CD4-positive, alpha-beta T cell treated with Interleukin-17A for 4 hours (primary cell): ENCODE measurements at regions not wholly inside any gene's neighbourhood (a gene's known extent, or its start where the extent isn't known, plus 50 kb on each side); places are given as distances from the start of the nearest gene placed in this dataset.
"Not testable (repeated sequence)": the region's sequence is repeated elsewhere in the genome, so short reads cannot be mapped to it uniquely, and the experiment has no call there.

Source experiments
- DNase-seq: peaks from one replicate; pipeline ENCODE4 v3.0.0-alpha.2; 2020; ENCODE audit warnings: mixed read lengths

DNA sequence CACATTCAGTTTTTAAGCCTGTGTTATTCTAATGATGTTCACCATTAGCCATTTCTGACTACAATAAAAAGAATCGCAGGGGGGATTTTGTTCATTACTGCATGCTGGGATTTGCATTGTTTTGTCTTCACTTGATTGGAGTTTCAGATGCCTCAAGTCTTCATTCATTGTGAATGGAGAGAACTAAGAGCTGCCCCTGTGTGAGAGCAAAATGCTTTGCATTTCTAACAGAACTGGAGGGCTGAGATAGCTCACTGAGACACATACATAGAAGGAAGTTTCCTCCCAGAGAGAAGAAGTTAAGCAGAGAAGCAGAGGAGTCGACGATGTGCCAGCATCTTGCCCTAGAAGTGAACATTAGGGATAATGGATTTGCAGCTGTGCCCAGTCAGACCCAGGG lies 113.5 kb upstream of the GATB start:
- no peak for DNase-seq

DNA sequence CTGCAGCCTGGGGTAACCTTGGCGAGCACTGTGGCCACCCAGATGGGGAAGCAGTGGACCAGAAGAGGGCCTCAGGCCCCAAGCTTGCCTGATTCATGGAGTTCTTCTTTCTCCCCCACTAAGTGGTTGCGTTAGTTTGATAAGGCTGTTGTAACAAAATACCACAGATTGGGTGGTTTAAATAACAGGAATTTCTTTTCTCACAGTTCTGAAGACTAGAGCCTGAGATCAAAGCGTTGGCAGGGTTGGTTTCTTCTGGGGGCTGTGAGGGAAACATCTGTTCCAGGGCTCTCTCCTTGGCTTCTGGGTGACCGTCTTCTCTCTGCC lies 105.7 kb upstream of the GATB start:
- DNase-seq = no peak

DNA sequence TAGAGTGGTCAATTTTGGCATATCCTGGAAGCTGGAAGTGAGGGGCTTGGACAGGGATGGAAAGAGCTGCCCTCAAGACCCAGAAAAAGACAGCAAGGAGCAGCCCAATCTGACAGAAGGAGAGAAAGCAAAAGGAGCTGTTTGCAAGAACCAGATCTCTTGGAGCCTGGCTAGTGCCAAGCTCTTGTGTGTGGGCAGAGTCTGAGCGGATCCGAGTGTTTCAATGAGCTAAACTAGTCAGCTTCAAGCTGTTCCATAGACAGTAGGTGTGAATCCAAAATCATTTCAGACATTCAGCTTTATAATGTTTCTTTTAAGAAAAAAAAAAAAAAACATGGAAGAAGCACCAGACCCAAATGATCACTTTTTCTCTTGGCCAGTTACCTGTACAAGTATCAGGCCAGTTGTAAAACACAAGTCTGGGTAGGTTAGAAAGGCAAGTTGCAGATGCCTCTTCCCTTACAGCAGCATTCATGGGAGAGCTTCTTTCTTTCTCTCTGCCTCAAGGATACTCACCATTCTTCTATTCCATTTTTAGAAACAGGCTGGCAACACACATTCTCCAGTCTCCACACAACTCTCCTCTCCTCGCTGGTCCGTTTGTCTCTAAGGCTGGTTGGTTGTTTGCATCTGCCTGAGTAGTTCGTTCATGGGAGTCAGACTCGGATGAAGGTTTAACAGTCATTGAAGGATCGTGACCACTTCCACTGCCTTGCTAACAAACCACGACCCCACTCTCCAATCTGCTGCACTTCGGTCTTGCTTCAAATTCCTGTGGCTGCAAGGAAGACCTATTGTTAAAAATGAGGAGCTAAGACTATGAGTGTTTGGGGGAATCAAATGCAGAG lies 105.2 kb upstream of the GATB start:
- DNase-seq = no peak

DNA sequence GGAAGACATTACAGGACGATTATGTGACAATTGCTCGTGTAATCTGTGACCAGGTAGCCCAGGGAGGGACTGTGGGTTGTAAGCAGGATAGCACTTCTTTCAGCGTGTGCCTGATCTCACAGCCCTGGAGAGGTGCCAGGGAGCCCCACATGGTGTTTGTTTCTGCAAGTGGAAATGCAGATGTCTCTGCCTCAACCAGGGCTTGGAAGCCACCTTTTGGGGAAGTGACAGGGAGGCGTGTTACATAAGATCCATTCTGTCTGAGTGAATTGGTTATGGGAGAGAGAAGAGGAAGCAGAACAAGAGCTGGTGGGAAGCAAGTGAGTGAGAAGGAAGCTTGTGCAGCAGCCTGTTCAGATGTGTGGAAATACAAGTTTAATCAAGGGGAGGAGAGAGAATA lies 104.5 kb upstream of the GATB start:
- no peak for DNase-seq

DNA sequence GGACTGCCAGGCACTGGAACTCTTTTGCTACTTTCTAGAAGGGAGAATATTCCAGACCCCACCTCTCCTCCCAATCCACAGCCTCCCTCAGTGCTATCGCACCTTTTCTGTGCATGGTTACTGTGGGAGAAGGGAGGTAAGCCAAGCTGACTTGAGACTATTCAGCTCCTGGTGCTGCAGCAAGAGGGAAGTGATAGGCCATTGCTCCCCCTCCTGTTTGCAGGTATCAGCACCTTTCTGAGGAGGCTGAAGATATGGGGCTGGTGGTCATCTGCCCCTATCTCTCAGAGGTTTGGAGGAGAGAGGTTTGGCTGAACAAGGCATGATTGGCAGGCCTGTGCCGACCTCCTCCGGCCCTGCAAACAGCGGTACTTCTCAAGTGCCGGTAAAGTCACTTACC lies 103.3 kb upstream of the GATB start:
- DNase-seq = no peak

DNA sequence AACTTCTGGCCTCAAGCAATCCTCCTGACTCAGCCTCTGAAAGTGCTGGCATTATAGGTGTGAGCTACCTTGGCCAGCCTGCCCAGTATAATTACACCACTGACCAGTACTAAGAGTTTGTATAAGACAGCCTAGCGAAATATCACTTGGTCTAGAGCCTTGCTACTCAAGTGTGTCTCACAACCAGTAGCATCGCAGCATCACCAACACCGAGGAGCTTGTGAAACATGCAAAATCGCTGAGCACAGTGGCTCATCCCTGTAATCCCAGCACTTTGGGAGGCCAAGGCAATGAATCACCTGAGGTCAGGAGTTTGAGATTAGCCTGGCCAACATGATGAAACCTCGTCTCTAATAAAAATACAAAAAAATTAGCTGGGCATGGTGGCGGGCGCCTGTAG lies 102.0 kb upstream of the GATB start:
- no peak for DNase-seq

DNA sequence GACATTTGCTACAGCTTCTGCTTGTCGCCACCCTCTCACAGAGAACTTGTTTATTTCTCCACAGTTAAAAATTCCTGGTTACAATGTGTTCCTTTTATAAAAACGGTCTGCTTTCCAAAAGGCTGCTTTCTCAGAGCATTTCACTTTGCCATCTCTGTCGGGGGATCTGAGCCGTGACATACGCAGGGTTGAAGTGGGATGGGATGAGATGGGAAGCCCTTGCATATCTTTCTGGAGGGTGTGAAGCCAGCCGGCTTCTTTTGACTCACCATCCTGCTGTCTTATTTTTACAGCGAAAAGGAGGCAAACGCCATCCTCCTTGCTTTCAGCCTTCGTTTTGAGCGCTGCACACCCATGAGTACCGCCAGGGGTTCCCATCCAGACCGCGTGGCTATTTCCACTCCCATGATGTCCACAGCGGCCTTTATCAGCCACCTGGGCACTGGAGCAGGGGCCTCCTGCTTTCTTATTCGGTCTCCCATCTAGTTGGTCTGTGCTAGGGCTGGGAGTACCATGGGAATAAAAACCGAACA lies 99.8 kb upstream of the GATB start:
- no peak for DNase-seq

DNA sequence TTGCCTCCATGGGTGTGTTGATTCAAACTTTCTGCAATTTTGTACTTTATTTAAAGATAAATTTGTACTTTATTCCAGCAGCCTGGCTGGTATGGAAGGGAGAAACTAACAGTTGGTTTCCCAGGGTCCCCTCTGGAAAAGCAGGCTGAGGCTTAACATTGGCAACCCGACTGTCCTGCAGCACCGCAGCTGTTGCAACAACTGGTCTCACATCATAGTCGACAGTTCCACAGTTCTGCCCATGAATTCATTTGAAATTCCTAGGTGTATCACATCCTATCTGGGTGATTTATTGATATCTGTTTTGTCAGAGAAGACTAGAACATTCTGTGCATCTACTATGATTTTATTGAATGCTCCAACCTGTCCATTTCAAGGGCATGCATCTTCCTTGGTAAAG lies 98.8 kb upstream of the GATB start:
- no peak for DNase-seq

DNA sequence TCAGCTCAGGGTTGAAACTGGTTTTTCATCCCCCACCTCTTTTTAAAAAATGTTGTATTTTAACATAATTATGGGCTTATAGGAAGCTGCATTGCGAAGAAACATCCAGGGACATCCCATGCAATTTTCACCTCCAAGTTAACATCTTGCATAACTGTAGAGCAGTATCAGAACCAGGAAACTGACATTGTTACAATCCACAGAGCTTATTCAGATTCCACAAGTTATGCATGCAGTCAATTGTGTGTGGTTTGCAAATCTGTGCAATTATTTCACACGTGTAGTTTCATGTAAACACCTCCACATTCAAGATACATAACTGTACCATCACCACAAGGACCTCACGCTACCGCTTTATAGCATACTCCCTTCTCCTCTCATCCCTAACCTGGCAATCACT lies 97.5 kb upstream of the GATB start:
- DNase-seq = no peak

DNA sequence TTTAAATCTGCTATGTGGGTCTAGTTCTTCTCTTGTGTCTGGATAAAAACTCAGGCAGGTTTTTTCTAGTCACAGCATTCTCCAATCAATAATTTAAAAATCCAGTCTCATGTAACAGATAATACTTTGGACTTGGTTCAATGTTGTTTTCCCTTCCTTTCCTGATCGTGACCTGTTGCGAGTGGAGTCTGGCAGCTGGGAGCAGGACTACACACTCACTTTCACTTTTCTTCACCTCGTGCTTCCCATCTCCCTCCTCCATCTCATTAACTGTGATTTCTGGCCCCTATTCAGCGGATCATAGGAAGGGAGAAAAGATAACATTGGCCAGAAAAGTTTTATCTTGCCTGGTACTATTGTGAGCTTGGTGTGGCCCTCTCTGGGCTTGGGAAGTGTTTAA lies 96.6 kb upstream of the GATB start:
- no peak for DNase-seq

DNA sequence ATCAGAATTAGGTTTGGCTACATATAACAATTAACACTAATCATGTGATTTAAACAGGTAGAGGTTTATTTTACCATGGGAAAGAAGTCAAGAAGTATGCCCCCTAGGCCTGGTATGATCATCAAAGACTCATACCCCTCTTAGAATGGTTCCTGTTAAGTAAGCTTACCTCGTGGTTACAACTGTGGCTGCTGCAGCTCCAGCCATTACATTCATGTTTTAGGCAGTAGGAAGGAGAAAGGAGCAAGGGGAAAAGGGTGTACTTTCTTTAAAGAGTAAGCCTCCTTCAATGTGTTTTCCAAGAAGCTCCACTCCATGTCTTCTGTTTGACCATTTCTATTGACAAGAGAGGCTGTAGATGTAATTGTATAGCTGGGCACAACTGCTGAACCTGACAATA lies 94.9 kb upstream of the GATB start:
- no peak for DNase-seq

DNA sequence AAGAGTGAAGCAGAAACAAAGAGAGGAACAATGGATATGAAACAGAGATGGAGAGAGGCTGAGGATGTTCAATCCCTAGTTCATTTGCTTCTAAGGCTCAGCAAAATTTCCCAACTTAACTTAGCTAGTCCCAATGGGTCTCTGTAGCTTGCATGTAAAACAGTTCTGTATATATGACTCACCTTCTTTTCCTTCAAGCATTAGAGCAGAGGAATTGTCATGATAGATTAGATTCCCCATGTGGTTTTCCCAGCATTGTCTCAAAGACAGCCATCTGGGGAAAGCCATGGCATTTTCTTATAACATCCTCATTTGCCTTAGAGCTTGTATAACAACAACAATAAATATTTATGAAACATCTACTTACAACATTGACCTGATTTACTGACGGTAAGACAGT lies 93.9 kb upstream of the GATB start:
- no peak for DNase-seq

DNA sequence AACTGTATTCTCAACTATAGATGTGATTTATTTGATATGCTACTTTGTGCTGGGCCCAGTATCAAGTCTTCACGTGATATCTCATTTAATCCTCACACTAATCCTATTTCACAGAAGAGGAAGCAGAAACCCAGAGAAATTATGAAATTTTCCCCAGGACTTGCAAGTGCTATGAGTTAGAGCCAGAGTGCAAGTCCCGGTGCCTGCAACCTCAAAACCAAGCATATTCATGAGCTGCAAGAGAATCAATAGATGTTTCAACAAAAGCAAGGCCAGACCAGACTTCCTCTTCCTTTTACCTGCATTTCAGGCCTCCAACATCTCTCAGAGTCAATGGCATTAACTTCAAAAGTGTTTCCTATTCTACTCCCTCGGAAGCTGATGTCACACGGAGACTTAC lies 92.2 kb upstream of the GATB start:
- no peak for DNase-seq

DNA sequence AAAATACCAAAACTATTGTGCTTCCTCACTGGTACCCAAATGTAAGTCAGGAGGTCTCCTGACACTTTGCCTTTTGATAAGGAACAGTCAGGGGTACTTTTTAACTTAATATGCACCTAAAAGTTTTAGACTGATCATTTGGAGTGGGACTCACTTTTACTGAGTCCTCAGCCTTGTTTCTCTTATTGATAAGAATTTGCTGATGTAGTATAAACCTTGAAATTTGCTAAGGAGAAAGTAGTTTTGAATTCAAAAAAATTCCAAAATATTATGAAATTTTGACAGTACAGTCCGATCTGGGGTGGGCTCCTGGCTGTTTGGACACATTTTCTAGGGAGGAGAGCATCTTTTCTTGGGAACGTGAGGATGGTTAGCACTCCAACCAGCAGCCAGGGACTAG lies 91.4 kb upstream of the GATB start:
- no peak for DNase-seq

DNA sequence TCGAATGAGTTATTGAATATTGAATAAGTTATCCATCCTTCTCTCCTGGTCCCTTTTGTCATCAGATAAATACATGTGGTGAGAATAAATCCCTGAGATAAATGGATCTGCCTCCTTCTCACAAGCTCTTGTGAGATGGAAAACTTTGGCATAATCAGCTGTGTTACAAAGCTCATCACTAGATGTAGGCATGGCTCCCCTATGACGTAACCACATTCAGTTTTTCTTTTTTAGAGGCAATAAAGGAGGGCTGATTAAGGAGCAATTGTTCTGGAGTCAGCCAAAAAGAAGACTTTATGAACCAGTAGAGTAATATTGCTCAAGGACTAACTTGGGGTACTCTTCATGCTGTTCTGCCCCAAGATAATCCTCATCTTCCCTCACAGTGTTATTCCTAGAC lies 90.5 kb upstream of the GATB start:
- no peak for DNase-seq

DNA sequence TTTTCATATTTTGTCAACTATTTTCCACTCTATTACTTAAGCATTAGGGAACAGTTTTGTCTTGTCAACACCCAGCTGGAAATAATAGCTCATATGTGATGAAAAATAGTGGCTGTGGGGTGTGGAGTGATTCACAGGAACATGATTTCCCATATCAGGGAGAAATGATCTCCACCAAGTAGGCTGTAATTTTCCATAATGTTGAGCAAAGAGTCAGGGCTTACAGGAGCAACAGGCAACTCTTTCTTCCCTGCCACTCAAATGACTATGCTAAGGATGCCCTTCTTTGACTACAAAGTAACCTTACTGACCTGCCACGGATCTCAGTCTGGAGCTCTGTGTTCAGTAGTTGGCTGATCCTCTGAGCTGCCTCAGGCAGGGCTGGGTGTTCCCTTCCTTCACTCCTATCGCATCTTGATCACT lies 90.0 kb upstream of the GATB start:
- DNase-seq = no peak

DNA sequence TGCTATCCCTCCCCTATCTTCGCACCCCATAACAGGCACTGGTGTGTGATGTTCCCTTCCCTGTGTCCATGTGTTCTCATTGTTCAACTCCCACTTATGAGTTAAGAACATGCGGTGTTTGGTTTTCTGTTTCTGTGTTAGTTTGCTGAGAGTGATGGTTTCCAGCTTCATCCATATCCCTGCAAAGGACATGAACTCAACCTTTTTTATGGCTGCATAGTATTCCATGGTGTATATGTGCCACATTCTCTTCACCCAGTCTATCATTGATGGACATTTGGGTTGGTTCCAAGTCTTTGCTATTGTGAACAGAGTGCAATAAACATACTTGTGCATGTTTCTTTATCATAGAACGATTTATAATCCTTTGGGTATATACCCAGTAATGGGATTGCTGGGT lies 84.7 kb upstream of the GATB start:
- not testable (repeated sequence) for DNase-seq

DNA sequence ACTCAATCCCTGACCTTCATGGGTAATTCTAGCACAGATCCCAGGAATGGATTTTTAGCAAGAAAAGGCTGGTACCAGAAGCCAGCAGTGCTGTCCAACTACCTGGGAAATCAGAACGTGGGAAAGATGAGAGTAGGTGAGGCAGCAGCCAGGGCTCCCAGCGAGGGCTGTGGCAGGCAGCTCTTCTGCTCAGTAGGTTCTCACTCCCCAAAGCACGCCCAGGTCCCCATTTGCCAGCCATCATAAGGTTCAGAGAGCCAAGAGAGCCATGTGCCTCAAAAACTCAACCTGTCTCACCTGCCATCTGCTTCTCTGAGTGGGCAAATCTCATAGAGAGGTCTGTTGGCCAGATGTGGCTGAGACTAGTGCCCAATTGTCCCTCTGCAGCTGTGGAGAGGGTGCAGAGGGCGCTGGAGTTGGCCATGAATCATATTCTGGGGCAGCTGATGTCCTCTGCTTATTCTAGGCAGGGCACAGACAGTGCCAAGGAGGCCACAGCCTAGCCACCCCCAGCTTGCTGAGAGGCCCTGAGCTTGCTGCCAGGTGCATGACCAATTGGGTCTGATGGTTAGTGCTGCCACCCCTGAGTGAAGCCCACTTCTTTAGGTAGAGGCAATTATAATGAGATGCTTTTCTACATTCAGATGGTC lies 81.7 kb upstream of the GATB start:
- DNase-seq = no peak

DNA sequence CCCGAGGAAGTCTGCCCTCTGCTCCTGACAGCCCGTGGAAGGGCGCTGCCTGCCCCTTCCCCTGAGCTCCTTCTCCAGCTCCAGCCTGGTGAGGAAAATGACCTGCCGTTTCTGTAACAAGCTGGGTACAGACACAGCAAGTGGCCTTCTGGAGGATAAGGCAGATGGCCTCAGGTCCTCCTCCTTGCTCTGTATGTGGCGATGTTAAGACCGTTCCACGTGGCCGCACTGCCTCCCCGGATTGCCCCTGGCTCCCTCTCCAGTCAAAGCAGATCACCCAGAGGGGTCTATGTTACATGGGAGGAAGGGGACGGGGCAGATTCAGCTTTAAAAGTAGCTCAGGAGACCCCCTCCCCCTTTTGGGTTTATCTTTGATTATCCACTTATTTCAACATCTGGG lies 80.3 kb upstream of the GATB start:
- no peak for DNase-seq

DNA sequence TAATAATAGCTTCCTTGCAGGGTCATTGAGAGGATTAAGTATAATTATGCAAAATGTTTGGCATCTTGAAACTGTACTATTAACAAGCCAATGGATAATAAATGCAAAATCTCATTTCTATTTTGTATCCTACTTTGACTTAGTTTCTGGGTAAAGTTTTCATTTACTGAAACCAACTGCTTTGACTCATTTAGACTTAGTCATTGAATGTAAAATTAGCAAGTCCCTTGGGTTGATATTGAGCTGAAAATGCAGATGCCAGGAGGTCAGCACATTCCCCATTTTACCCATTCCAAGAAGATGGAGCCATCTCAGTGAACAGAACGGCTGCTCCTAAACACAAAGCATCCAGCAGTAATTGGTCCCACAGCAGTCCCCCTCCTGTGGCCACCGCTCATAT lies 74.7 kb upstream of the GATB start:
- DNase-seq = no peak

DNA sequence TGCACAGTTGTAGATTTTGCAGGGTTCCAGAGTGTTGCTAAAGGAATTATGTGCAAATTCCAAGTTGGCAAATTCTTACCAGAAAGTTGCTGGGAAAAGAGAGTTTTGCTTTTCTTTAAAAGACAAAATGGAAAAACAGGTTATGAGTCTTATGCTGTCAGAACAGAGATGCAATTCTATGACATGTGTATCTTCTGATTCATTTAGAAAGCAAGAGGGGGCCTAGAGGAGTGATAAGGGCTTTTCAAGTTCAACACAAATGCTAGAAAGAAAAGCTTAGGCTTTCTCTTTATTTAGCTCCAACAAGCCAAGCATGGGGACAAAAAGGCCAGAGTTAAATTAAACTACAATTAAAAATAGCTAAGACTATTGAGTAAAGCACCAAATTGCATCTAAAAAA lies 72.4 kb upstream of the GATB start:
- no peak for DNase-seq

DNA sequence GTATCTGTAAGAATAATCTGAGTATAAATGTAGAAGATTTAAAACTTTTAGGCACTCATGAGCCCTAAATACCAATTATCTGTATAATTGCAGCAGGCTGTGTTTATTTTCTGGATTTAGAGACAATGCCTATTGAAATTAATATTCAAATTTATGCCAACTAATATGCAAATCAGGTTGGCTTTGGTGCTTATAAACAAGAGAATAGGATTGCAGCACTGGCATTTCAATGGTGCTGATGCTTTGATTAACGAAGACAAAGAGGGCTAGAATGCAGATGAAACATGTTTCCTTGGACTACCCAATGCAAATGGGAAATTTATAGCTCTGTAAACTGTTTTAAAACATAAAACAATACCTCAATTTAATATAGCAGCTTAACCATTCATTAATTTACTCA lies 70.7 kb upstream of the GATB start:
- no peak for DNase-seq

DNA sequence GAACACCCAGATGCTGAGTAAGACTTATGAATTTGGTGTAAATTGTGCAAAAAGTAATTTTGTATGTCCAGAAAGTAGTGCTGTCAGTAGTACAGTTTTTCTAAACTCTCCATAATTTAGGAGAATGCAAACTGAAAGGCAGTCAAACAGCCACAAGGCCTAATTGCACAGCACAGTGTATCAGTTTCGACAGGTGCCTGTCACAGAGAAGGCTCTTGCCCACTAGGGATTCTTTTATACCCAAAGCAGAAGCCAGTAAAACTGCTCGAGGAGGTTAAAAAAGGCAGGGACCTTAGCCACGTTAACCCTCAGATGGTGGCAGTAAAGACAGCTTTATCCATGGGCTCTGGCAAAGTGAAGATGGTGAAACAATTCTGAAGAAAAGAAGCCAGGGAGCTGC lies 69.4 kb upstream of the GATB start:
- no peak for DNase-seq

DNA sequence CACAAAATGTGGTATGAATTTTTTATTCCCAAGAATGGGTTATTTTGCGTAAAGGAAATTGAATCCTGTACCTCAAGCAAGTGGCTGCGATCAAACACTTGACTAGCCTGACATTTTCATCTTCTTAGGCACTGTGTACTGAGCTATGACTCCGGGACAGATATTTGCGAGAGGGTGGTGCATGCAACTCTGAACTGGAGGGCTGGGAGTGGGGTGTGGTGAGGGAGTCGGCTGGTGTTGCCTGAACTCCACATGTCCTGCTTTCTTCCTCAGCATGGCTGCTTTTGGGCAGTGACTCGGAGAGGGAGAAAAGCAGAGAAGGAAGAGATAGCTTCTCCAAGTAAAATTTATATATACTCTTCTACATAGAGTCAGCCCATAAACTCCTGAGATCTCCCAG lies 68.5 kb upstream of the GATB start:
- DNase-seq = no peak

DNA sequence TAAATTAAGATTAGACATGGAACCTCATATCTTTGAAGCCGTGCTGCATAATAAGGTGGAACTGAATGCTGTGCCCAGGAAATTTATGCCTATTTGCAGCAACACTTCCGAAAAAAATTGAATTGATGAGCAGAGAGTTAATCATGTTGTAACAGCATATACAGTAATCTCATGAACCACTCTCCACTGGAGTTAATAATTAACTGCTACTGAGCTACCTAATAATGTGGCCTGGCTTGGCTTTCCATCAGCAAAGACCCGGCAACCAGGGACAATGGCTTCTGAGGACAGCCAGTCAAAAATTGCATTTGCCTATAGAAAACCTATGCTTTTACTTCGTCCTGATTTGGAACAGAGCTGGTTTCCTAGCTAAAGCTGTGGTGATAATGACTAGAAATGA lies 63.8 kb upstream of the GATB start:
- no peak for DNase-seq
